GM19467 (cell line): ENCODE measurements at regions not wholly inside any gene's neighbourhood (a gene's known extent, or its start where the extent isn't known, plus 50 kb on each side); places are given as distances from the start of the nearest gene placed in this dataset.

Source experiments
- ATAC-seq: cut with Tn5 transposase; IDR thresholded peaks from one replicate; pipeline ENCODE4 v1.9.1; 2021; ENCODE audit warnings: mild to moderate bottlenecking, moderate library complexity; ENCODE audit not compliant: unreplicated experiment

DNA sequence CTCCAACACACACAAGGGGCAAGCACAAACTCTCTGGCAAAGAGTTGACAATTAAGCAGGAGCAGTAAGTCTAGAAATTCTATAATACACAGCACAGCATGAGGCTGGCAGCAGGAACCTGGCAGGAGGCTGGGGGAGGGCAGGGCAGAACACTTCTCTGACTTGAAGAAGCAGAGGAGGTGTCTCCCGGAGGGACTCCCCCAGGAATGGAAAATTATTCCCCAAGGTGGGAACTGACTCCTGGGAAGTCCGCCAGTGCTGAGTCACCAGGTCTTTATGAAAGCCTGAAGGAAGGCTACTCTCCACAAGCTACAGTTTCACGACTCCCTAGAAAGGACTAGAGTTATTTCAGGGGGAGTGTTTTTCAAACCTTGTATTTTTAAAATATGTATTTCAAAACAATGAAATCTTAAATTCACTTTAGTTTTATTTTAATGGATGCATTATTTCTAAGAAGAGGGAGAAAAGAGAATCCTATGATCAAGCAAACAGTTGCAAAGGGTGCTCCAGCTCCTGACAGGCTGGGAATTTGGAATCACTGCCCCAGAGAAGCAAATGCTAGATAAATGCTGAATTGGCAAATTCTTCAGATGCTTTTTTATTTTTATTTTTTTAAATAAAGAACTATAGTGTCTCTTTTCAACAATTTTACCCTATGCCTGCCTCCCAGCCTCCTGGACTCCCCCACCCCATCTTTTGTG lies 192.8 kb downstream of the LY86 start:
- ATAC-seq, result no peak

DNA sequence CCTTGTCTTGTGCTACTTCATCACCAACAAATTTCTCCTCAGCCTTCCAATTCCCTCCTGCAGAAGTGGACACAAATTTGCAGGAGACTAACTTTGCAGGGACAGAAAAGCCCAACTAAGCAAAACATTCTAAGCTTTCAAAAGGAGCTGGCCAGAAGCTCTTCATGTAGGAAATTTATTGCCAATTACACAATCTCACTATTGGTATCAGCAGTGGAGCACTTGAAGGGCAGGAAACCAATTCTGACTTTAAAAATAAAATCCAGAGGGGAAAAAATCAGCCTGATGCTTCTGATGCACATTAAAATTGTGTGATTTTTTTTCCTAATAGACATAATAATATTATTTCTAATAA lies 193.3 kb downstream of the LY86 start:
- ATAC-seq, result no peak

DNA sequence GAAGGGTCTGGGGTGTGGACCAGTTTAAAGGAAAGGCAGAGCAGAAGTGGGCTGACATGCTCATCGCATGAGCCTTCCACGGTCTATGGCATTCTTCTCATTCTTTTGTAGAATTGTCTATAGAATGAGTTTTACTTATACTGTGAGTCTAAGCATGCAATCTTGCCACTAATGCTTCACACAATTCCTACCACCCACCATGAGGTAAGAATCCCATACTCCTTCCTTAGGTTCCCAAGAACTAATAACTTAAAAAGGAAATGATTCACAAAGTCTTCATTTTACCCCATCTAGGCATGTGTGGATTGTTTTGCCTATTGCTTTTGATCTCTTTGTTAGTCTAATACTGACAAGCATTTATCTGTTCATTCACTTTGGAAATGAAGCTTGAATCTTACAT lies 195.2 kb downstream of the LY86 start:
- no peak for ATAC-seq

DNA sequence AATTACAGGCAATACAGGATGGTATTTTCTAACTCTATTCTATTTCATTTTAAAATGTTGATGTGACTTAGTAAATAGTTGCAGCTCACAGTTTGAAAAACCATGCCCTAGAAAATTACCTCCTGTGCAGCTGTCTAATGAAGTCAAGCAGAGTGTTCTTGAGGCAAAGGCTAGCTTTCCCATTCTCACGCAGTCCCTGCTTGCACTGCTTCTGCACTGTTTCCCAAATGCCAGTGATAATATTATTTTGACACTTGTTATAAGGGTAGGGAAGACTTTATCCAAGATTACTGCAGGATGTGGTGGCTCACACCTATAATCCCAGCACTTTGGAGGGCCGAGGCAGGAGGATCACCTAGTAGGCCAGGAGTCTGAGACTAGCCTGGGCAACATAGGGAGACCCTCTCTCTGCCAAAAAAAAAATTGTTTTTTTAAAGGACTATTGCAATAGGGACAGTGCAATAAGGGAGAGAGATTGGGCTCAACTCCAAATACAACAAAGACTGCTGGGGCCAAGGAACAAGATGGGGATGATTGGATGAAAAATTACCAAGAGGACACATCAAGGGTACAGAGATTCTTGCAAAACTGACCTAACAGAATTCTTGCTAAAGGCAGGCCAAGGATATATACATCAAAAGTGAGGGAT lies 196.1 kb downstream of the LY86 start:
- no peak for ATAC-seq

DNA sequence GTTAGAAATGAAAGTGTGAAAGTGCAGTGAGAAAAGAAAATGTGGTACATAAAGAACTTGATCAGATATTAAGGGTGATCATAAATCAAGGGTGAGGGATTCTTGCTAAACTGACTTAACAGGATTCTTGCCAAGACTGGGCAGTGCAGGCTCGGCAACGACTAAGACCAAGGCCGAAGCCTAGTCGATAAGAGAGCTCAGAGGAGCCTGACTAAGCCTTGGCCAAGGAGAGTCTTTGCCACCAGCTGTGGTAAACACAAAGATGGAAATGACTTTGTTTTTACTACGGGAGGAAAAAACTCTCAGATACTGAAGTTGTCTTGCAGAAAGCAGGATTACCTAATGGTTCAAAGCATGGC lies 196.6 kb downstream of the LY86 start:
- ATAC-seq, result no peak

DNA sequence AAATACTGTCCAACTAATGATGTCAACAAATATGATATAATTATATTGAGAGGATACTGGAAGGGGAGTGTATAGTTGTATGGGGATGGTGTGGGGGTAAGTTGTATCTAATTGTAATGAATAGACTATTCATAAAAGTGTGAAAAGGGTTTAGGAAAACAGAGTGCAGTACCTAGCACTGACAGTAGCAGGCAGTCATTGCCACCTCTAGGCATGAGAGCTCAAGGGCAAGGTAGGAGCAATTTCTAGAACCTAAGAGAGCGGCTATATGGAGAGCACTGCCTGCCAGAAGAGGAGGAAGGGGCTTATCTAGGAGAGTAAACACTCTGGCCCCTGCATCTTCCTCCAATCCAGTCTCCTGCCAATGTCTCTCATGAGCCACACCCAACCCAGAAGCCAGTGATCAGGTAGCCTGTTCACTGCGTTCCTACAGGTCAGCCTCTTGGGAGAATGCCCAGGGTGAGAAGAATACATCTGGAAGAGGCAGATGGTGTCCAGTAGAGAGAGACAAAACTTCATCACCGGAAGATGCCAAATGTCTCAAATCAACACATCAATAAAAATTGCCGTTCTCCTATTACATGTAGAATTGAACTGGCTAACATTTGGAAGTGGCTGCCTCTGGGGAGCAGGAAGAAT lies 200.0 kb downstream of the LY86 start:
- ATAC-seq, result no peak

DNA sequence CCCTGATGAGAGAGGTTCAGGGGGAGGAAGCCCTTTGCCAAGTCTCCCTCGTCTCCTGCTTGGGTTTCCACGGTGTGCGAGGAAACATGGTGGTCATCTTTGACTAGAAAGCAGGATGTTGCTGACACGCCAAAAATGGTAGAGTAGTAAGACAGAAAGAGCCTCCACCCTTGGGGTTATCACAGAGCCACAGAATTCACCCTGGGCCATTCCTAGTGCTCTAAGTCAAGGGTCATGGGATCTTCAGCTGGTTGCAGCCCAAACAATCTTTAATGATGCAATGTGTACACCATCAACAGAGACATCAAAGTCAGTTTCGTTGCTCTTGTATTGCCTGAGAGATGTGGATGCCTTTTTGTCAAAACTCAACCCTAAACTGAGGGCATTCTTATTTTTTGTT lies 201.9 kb downstream of the LY86 start:
- ATAC-seq, result no peak

DNA sequence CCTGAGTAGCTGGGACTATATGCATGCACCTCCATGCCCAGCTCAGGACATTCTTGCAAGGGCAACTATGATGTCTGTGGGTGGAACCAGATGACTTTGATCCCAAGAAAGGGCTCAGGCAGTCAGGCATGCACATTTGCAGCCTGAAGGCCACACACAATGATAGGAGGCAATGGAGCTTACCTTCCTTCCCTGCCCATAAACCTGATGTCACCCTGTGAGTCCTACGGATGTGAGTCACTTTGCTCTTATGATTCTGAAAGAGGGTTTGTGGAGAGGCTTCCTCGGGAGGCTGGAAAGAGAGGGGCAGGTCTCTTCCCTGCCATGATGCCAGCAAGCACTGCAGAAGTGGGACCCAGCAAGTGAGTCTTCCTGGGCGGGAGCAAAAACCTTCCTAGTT lies 202.4 kb downstream of the LY86 start:
- ATAC-seq, result no peak

DNA sequence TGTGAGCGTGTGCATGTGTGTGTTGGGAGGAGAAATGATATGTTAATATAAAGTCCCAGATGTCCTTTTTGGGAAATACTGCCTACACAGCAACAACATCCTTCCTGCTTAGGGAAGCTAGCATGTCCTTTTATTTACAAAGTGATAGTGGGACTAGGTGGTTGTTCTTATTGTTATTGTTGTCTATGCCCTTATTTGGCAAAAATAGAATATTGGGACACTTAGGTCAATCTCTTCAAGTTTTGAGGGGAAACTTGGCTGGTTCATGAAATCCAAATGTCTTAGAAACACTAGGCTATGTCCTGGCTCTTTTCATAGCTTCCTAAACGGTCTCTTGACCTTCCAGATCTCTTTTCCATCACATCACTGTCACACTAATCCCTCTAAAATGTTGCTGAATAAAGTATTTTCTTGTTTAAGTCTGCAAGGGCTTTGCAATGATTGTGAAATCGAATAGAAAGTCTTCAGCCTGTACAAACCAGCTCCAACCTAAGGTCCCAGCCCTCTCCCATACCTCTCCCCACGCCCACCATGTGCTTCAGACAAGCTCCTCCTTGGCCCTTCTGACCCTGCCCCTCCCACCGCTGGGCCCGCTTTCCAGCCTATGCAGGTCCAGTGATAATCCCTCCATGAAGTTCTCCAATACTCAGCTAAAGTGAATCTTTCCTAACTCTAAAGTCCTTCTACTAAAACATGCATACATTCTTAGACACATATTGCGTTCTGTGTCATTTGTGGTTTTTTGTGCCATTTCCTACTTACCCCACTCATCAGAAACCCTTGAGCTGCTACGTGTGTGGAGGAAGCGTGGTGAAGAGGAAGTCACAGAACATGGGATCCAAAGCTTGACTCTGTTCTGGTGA lies 205.1 kb downstream of the LY86 start:
- ATAC-seq, result no peak

DNA sequence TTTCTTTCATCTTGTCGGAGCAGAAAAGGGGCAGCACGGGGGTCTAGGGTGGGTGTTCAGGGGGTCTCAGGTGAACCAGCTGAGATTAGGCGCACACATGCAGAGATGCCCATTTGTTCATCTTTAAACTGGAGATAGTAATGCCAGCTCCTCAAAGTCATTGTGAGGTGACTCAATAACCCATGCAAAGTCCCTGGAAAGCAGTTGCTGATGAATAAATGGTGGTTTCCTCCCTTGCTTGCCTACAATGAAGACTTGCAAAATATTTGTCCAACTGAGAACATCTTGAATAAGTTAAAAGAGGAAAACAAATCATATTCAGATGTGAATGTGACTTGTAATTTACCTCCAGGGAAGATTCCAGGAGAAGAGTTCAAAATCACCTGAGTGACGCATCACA lies 206.9 kb downstream of the LY86 start:
- no peak for ATAC-seq

DNA sequence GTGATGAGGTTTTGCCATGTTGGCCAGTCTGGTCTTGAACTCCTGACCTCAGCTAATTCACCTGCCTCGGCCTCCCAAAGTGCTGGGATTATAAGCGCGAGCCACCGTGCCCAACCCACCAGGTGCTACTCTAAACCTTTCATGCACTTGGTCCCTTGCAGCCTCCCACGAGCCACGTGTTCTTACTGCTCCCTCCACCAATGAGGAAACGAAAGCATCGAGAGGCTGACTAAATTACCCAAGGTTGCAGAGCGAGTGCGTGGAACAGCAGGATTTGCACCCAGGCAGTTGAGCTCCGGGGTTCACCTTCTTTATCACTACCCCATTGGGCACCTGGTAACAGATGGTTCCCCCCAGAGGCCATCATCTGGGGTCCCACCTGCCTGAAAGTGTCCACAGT lies 208.3 kb downstream of the LY86 start:
- no peak for ATAC-seq

DNA sequence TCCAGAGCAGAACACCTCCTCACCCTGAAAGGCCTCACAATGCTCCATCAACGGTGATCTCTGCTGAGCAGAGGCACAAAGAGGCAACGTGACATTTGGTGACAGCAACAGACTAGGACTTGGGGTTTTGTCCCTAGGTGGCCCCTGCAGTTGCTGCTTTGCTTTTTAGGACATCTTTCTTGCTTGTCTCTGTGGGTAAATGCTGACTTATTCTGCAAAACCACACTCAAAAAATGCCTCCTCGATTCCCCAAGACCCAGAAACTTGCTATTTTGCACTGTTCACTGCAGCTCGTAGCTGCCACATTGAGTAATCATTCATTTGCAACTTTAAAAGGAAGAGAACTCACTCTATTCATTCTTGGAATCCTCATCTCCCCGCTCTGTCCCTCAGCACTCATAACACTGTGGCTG lies 209.9 kb downstream of the LY86 start:
- ATAC-seq, result no peak

DNA sequence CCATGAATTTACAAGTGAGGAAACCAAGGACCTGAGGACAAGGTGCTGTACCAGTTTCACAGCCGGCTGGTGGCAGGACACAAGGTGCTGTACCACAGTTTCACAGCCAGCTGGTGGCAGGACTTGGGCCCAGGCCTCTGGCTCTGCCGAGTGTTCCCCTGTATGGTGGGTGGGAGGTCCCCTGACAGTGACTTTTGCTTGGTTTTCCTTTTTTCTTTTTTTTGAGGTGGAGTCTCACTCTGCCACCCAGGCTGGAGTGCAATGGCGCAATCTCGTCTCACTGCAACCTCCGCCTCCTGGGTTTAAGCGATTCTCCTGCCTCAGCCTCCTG lies 212.4 kb downstream of the LY86 start:
- no peak for ATAC-seq

DNA sequence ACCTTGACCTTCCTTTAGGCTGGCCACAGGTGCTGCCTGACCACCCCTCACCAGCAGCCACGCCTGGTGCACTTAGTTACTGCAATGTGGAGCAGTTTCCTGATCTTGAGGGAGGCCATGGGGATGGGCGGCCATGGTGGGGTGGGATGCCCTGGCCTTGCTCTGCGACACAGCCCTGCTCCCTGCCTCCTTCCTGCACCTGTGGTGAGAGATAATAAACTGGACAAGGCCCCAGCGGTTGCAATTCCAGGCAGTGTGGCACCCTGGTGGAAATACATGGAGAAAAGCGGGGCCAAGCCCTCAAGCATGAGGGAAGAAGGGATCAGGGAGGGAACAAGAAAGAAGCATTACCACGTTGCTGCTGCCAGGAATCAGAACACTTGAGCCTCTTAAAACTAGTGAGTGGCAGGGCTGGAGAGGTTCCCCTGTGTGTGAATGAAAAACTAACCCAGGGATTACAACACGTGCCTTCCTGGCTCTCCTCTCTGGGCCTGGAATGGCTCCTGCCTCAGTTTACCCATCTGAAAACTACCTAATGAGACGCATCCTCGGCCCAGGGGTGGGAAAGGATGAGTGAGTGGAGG lies 213.2 kb downstream of the LY86 start:
- no peak for ATAC-seq

DNA sequence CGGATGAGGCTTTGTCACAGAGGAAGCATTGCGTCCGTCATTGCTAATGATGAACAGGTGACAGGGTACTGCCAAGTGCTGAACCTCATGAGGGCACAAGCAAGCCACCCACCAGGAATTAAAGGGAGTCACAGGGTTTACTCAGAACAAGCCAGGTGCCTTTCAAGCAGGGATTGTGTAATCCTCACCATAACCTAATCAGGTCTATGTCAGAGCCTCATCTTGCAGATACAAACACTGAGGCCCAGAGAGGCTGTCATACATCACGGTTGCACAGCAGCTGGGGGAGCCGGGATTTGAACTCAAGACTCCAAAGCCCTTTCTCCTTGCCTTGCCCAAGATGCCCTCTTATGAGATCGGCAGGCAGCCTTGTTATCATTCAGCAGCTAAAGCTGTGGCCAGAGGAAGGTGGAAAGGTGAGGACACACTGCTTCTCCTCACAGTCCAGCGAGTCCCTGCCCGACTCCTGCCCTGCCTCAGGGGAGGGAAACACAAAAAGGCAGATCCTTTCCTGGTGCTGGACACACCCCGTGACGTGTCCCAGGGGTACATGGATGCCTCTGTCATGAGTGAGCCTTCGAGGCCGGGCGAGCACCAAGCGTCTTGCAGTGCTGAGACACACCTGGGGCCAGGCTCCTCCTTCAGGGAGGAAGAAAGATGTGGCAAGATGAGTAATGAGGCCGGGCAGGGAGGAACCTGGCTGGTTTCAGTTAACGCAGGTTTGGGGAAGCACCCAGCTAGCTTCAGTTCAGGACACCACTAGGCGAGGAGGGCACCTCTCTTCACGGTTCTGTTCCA lies 214.9 kb downstream of the LY86 start:
- peak; percentile 72 for ATAC-seq

DNA sequence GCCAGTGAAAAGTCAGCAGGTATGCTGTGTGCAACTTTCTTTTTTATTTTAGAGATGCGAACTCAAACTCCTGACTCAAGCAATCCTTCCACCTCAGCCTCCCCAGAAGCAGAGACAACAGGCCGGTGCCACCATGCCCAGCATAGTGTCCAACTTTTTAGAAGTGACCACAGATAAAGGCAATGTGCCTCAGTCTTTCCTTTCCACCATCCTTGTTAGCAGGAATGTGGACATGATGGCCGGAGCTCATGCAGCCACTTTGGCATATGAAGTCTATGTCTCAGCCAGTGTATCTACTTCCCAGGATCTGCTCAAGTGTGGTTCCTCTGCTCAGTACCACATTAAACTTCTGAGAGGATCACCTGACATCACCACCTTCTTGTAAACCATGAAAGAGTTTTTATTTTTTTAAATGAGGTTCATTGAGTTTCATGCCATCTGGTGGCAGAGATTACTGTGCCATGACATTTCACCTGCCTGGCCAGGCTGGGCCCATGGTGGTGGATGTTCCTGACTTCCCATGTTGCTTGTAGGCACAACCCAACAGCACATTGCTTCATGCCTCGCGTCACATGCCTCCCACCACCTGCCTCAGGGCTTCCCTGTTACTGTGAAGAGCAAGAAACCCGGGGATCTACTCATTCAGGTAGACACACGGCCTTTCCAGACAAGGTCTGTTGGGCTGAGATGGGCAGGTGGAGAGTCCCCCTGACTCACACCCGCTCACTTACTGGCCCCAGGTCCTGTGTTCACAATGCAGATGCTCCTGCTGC lies 216.5 kb downstream of the LY86 start:
- ATAC-seq, result no peak

DNA sequence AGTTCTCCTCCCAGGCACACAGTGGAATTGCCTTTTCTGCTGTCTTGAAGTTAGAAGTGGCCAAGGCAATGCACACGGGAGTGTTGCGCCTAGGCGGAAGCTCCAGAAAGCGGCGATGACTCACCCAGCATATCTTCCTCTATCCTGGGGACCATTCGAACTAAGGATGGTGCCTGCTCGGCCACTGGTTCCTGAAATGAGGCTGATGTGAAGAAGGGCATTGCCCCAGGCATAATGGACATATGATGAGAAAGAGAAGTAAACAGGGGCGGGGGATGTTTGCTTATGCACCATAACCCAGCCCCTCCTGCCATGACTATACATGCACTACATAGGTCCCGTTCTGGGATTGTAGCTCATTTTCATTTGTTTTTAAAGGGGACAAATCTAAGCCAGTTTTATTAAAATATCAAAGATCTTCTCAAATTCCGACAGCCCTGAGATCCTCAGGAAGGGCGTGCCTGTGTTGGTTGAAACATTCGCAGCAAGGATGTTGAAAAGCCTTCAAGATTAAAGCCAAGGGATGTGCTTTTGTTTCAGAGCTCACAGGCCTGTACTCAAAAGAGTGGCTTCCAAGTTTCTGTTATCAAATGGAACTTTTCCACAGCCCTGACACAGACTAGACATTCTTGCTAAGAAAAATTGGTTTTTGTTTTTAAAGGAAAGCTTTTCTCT lies 218.5 kb downstream of the LY86 start:
- no peak for ATAC-seq

DNA sequence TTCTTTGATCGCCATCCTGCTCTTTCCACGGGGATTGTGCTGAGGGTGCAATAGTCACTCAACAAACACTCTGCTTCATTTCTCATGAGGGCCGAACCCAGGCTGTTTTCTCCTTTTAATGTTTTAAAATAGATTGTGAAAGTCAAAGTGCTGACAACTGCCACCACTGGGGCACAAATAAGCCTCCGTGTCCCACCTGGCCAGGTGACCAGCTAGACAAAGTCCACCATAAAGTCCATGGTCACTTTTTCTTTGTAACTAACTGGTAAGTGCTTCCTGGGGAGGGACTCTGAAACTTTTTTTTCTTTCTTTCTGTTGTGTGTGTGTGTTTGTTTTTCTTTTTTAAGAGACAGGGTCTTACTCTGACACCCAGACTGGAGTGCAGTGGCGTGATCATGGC lies 219.8 kb downstream of the LY86 start:
- no peak for ATAC-seq

DNA sequence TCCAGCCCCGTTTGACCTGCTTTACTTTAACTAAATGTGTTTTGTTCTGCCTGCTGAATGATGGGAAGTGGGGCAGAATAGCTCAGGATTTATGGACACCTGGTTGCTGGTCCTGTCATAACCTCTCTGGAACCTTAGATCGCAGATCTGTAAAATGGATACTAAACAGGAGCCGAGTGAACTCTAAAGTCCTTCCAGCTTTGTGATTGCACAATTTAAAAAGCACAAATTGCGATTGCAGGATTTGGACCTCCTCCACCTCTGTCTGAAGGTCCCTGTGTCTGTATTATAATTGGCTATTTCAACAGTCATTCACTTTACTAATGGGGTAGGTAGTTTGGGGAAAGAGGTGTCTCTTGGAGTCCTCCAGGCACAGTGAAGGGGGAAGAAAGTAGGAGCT lies 220.4 kb downstream of the LY86 start:
- ATAC-seq, result no peak
